Activated CD8-positive, alpha-beta memory T cell treated with anti-CD3 and anti-CD28 coated beads for 48 hours (primary cell): ENCODE measurements at regions not wholly inside any gene's neighbourhood (a gene's known extent, or its start where the extent isn't known, plus 50 kb on each side); places are given as distances from the start of the nearest gene placed in this dataset.

Experiments used
- DNase-seq, 3 experiments: peaks; one replicate each; pipeline ENCODE4 v3.0.0-alpha.2; 2020; ENCODE audit warnings: low read depth in 2 of 3, low spot score in 2 of 3

DNA sequence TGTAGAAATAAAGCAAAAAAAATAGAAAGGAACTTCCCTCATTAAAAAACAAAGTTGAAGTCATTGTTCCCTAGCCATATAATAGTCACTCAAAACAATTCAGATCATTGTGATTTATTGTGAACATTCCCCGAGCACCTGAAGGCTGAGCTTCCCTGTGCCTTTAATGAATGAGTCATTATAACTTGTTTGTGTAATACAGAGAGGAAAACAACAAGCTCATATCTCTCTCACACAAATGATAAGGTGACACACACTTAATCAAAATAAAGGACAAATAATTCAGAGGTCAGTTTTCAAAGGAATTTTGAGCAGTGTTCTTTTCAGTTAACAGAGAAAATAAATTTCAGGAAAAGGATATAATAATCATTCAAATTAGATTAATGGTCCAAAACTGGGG is 326.2 kb downstream of the DUSP10 start:
- DNase-seq, result no peak

DNA sequence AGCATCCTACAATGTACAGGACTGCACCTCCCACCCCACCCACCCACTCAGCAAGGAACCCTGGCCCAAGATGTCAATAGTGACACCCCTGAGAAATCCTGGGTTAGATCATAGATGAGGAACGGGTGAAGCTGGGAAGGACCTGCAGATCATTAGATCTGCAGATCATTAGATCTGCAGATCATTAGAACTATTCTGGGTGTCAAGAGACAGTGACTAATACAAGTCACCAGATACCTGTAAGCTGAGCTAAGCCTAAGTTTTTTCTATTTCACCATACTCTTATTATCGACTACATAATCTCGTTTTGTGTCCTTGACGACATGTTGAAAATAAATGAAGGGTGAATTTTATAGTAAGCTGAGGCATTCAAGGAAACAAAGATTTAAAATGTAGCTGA is 325.7 kb downstream of the DUSP10 start:
- no peak for DNase-seq

DNA sequence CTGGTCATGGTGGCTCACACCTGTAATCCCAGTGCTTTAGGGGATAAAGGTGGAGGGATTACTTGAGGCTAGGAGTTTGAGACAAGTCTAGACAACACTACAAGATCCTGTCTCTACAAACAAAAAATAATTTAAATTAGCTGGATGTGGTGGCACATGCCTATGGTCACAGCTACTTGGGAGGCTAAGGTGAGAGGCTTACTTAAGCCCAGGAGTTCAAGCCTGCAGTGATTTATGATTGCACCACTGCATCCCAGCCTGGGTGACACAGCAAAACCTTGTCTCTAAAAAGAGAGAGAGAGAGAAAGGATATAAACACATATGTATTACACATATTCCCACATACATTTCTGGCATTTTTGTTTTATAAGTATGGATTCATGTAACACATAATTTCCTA is 325.2 kb downstream of the DUSP10 start:
- DNase-seq, result no peak

DNA sequence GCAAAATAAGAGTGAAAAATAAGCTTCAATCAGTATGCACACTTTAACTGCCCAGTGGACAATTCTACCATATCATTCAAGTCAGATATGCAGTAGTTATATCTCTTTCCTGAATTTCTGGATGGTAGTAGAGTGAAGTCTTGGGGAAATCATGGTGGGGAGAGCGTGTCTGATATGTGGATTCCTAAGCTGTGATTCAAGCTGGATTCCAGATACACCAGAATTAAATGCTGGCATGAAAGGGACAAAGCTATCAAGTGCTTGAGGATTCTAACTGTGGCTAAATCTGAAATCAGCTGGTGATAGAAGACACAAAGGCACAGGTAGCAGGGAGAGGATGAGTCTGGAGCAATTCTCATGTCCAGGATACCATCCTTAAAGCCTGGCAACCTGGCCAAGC is 323.5 kb downstream of the DUSP10 start:
- DNase-seq, result no peak

DNA sequence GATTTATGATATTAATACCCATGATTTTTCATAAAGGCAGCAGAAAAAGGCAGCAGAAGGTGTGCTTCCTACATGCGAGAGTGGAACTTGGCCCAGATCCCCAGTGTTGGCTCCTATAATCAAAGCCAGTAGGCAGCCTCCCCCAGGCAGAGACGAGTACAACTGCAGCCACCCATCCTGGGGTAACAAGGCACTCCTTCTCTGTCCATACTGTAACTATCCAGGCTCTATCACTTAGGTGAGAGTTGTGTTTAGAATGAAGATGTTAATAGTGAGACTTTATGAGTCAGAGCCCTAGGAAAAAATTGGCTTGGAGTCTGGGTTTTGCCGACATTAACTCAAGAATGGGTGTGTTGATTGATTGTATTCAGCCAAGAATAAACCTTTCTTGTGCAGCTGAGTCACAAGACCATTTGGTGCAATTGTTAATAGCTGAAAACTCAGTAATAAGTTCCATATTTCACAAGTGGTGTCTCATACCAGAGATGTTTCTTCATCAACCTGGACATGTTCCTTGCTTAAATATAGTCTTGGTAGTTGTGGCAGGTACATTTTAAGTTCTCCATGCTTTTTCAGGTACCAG is 322.3 kb downstream of the DUSP10 start:
- DNase-seq, result no peak

DNA sequence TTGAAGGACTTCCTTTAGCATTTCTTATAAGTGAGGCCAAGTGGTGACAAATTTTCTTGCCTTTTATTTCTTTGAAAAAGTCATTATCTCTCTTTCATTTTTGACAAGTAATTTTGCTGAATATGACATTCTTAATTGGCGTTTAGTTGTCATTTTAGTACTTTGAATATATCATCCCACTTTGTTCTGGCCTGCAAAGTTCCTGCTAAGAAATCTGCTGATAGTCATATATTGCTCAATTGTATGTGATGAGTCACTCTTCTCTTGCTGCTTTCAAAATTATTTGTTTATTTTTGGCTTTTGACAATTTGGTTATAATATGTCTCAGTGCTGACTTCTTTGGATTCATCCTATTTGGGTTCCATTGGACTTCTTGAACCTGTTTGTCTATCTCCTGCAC is 312.6 kb downstream of the DUSP10 start:
- DNase-seq, result no peak

DNA sequence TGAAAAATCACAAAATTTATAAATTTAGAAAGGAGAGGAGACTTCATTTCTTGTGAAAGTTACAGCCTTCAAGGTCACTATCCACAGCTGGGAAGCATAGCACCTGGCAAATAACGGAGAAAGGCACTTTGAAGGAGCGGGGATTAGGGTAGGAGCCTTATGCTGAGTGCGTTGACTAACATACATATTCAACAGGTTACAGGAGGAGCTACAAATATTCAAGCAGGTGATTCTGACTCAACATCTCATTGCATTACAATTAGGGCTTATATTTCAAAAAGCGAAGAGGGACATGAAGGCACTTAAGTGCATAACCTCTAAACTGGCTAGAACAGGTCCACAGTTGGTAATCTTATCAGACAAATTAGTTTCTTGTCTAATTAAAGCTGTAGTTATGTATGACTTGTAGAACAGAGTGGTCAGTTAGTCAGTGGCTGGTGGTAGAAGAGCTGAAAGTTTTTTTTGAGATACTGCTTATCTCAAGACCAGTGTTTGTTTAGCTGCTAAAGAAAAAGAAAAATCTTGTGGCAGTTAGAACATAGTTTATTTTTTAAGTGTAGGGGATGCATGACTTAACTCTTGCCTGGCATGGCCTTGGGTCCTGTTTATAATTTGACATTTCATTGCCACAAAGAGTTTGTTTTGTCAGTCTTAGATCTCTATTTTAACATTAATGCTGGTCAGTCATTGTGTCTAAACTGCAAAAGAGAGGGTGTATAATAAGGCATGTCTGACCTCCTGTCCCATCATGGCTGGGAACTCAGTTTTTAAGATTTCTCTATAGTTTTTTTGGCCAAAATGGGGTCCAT is 311.5 kb downstream of the DUSP10 start:
- no peak for DNase-seq

DNA sequence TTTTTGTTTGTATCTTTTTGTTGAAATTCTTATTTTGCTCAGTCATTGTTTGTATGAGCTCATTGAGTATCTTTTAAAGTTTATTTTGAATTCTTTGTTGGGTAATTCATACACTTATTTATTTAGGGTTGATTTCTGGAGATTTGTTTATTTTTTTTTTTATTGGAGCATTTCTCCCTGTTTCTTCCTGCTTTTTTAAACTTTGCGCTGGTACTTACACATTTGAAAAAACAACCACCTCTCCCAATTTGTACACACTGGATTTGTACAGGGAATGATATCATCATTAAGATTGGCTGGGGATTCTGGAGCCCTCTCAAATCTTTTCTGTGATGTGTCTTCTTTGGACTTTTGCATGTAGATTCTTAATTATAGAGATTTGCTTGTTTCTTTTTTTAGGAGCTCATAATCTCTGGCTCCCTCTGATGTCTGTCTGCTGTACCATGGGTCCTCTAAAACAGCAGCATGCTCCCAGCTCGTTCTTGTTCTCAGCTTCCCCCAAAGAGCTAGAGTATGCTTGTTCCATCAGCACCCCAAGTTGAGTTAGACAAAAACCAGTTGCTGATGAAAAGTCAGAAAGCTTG is 310.7 kb downstream of the DUSP10 start:
- DNase-seq, result no peak

DNA sequence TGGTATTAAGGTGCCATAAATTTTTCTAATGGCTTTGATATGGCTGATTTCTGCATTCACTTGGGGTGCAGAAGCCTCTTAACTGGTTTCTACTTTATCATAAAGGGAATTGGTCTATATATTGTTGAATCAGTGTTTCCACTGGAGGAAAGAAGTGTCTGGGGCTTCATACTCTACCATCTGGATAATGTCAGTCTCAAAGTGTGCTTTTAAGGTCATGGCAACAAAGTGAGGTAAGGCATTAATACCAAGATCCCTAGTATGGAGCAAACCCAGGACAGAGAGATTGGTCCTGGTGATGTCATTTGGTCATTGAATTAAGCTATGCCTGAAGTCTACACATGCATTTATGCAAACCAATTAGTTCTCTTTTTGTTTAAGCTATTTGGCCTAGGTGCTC is 309.9 kb downstream of the DUSP10 start:
- no peak for DNase-seq

DNA sequence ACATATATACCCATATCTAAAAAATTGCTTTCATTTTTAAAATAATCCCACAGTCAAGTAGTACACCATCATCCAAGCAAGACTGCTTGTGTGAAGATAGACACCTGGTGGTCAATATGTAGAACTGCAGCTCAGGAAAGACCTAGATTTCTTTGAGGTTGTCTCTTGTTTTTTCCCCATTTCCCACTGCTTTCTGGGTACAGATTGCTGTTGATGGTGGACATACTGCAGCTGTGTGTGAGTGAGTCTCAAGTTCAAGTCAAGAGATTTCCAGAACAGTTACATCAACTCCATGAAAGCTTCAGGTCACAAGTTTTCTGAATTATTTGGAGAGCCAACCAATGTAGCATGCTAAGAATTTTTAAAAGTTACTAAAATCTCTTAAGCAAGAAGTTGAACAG is 306.4 kb downstream of the DUSP10 start:
- DNase-seq, result no peak

DNA sequence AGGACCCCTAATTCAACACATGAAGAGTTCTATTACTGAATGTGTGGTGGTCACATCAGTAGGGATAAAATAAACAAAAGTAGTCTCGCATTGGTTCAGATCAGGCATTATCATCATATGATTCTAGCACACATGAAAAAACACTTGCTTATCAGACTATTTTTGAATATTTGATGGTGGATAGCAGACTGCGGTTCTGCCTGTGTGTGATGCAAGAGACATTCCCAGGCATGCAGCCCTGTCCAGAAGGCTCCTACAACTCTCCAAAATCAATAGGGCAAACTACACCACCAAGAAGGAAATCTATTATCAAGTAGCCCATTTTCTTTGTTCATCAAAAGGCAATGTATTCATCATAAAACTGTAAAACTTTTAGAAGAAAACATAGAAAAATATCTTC is 304.7 kb downstream of the DUSP10 start:
- DNase-seq, result no peak

DNA sequence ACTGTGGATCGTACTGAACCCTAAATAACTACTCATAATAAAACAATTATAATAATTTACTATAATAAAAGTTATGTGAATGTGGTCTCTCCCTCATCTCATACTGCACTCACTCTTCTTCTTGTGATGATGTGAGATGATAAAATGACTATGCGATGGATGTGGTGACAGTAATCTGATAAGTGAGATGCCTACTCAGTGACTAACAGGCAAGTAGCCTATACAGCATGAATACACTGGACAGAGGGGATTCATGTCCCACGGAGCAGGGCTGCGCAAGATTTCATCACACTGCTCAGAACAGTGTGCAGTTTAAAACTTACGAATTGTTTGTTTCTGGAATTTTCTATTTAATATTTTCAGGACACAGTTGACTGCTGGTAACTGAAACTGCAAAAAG is 304.0 kb downstream of the DUSP10 start:
- no peak for DNase-seq

DNA sequence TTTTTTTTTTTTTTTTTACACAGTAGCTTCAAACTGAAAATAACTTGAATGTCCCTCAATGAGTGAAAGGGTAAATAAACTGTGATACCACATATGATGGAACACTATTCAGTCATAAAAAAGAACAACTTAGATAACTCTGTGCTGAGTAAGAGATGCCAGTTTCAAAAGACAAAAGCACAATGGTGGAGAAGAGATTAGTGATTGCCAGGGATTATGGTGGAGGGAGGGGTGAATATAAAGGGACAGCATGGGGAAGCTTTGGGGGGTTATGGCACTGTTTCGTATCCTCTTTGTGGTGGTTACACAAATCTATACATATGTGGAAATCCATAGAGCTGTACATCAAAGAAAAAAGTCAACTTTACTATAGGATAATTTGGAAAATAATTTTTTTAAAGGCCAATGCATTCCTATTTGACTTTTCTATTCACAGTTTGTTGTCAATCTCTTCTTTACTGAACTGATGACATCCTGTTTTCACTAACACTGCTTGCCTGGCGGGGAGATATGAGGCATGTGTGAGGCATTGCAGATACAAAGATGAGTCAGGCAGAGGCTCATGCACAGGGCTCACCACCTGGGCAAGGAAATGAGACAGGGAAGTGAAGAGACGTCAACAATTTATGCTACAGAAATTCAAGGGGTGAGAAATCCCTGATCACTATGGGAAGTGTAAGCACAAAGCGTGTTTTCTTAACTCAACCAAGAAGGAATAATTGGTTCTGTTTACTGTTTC is 302.7 kb downstream of the DUSP10 start:
- peak in 2 of 3 experiments; percentile 30 to 33 for DNase-seq

DNA sequence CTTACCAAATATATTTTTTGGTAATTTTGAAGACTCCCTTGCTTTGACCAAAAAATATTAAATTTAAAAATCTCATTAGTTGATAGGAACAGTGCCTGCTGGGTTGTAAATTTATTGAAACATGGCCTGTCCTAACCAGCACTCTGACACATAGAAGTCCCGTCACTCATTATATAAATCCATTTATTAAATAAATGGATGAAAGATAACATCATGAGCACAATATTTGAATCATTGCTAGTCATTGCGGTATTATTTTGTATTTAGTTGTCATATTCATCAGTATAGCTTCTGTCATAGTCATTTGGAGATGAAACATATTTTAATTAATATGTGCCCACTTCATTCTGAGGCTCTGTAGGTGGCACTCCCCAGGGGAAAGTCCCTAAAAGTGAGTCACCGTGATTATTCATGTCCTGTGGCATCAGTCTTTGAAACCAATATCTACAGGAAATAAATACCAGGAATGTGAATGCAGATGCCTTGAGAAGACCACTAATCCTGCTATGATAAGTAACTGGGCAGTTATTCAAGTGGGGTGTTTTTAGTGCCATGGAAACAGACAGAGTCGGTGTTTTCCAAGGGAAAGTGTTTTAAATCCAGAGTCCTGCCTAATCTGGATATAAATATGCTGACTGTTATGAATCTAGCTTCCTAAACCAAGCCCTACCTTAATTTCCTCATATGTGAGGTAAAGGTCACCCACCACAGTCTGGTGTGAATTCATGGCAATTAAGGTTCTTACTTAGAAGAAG is 302.0 kb downstream of the DUSP10 start:
- DNase-seq, result peak in 1 of 3 experiments; percentile 2

DNA sequence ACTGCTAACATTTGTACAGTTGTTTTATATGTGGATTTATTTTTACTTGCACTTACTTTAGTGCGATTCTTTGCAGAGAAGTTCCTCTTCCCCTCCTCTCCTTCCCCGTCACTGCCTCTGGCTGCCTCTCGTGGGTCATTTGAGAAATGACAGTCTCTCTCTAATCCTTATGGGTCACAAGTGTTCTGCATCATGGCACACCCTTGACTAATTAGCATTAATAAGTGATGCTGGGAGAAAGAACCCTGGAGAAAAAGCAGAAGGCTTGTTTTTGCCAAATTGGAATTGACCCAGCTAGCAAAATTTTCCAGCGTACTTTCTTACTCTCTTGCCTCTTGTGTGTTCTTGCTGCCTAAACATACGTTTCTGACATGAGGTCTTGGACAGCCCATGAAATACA is 301.2 kb downstream of the DUSP10 start:
- no peak for DNase-seq

DNA sequence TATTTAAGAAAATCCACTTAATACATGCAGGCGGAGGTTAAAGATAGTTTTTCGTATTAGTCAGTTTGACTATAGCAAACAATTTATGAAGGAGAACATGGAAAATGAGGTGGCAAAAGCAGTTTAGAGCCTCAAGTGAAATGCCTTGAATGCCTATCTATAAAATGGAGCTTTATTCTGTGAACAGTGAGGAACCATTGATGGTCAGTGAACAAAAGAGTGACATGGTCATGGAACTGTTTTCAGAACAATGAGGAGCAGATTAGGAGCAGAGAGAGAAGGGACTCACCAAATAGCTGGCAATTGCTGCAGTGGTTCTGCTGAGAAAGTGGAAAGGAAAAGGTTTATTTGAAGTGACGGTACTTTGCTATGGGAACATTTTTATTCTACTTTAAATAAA is 299.8 kb downstream of the DUSP10 start:
- DNase-seq, result no peak

DNA sequence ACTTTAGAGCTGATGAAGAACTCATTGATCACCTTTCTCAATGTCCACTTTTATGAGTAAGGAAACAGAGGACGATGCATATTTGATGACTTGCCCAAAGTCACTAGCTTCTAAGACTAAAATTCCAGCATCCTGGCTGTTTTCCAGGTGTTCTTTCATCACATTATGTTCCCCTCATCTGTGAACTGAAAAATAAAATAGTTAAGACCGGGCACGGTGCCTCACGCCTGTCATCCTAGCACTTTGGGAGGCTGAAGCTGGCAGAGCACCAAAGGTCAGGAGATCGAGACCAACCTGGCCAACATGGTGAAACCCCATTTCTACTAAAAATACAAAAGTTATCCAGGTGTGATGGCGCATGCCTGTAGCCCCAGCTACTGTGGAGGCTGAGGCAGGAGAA is 297.5 kb downstream of the DUSP10 start:
- no peak for DNase-seq

DNA sequence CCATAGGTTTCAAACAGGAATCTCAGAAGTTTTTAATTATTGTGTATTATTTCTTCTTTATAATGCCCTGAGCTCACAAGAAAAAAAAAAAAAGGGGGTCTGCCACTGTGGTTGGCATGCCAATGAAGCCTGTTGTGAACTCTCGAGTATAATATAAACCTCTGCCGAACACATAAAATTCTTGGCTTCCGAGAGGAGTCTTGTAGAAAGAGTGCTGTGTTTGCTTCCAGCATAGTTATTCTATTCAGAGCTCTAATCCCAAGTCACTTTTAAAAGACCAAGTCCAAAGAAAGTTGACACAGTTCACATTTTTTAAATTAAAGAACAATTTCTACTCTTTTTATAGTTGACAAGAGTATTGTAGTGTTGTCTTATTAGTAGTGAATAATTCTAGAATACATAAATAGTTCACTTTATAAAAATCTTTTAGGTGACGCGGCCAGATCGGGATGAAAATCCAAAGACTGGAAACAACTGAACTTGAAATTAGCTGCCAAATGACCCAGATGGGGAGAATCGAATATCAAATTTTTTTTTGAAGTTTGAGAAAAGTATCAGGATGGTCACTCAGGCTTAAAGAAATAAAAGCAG is 293.2 kb downstream of the DUSP10 start:
- DNase-seq, result no peak

DNA sequence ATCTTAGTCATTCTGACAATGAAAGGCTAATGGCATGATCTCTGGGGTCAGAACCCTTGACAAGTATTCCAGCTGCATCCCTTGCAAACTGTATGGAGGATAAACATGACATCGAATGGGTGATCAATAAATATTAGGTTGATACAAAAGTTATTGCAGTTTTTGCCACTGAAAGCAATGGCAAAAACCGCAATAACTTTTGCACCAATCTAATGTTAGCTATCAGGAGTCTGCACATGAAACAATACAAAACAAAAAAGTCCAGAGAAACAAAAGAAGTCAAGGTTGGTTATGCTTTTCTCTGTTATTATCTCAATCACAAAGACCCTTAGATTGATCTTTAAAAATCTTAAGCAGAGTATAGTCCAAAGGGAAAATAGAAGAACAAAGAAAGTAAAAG is 292.7 kb downstream of the DUSP10 start:
- DNase-seq, result no peak

DNA sequence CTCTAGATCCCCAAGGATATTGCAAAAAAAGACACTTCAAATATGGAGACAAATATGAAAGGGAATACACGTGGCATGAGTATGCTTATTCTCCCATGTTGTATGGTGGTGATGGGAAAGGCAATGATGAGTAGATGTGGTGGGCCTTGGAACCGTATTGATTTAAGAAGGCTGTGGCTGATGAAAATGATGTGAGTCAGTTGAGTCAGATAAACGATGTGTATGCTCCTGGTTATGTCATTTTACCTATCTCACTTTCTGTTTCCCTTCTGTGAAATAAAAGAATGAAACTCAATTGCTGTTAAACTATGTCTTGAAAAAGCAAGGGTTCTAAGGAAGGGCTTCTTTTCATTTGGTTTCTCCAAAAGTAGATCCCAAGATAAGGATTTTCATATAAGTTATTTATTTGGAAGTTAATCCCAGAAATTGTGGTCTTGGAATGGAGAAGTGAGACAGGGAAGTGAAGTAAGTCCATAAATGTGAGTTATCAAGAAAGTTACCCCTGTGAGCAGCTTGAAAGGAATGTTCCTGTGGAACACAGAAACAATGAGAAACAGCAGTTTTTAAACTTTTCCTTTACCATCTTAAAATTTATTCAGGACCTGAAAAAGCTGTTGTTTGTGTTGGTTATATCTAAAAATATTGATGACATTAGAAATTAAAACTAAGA is 292.0 kb downstream of the DUSP10 start:
- no peak for DNase-seq
